Keratinocyte (primary cell): ENCODE measurements at regions not wholly inside any gene's neighbourhood (a gene's known extent, or its start where the extent isn't known, plus 50 kb on each side); places are given as distances from the start of the nearest gene placed in this dataset.

ENCODE experiments used
- DNase-seq: peaks from one replicate; pipeline ENCODE4 v3.0.0-alpha.2; 2011; ENCODE audit warnings: low read depth, missing footprints, low spot score
- FAIRE-seq: peaks from 2 replicates; lab custom pipeline; 2011; peaks lifted over from hg19 to GRCh38; lab: Jason Lieb, UNC
- H2AFZ ChIP-seq: 2 replicates; pipeline ENCODE4 v1.6.0; 2012; ENCODE audit warnings: low read length, control low read depth, inconsistent platforms; ENCODE audit not compliant: control insufficient read depth
- H3K27ac ChIP-seq: 2 replicates; pipeline ENCODE4 v1.5.1; 2011; ENCODE audit warnings: low read length; ENCODE audit not compliant: control insufficient read depth, insufficient read depth
- H3K27me3 ChIP-seq: 3 replicates; pipeline ENCODE4 v1.6.0; 2011; ENCODE audit warnings: low read length; ENCODE audit not compliant: control insufficient read depth, insufficient read depth; ENCODE audit errors: extremely low read depth
- H3K36me3 ChIP-seq, 2 experiments: 2 replicates in 1 of 2; 3 replicates in 1 of 2; pipeline ENCODE4 v1.5.1; 2011; ENCODE audit warnings: low read length in 2 of 2, mild to moderate bottlenecking in 1 of 2; ENCODE audit not compliant: control insufficient read depth in 2 of 2, insufficient read depth in 2 of 2; ENCODE audit errors: extremely low read depth in 1 of 2
- H3K4me1 ChIP-seq: 3 replicates; pipeline ENCODE4 v1.5.1; 2011; ENCODE audit warnings: low read length; ENCODE audit not compliant: control insufficient read depth, insufficient read depth; ENCODE audit errors: extremely low read depth
- H3K4me2 ChIP-seq: 3 replicates; pipeline ENCODE4 v1.6.0; 2011; ENCODE audit warnings: low read depth, low read length; ENCODE audit not compliant: control insufficient read depth, insufficient read depth; ENCODE audit errors: extremely low read depth
- H3K4me3 ChIP-seq, 3 experiments: fragments of 200-600 bp in 1 of 3; sonication (generic) in 1 of 3; 2 replicates in 2 of 3; 3 replicates in 1 of 3; pipeline ENCODE4 v1.5.1; 2011 to 2016; ENCODE audit warnings: low read length in 3 of 3, mild to moderate bottlenecking in 3 of 3, control low read depth in 2 of 3, inconsistent platforms in 1 of 3, low read depth in 1 of 3, mixed read lengths in 1 of 3, mixed run types in 1 of 3, moderate library complexity in 1 of 3; ENCODE audit not compliant: control insufficient read depth in 2 of 3, insufficient read depth in 2 of 3; ENCODE audit errors: extremely low read depth in 1 of 3
- H3K79me2 ChIP-seq: 2 replicates; pipeline ENCODE4 v1.6.0; 2012; ENCODE audit warnings: low read length; ENCODE audit not compliant: control insufficient read depth, insufficient read depth
- H3K9ac ChIP-seq: 3 replicates; pipeline ENCODE4 v1.6.0; 2011; ENCODE audit warnings: low read length; ENCODE audit not compliant: control insufficient read depth, insufficient read depth; ENCODE audit errors: extremely low read depth
- H3K9me1 ChIP-seq: 3 replicates; pipeline ENCODE4 v1.6.0; 2011; ENCODE audit warnings: low read length; ENCODE audit not compliant: control insufficient read depth, insufficient read depth; ENCODE audit errors: extremely low read depth
- H3K9me3 ChIP-seq: 2 replicates; pipeline ENCODE4 v1.5.1; 2012; ENCODE audit warnings: low read depth, low read length; ENCODE audit not compliant: control insufficient read depth
- H4K20me1 ChIP-seq: 3 replicates; pipeline ENCODE4 v1.6.0; 2011; ENCODE audit warnings: low read length; ENCODE audit not compliant: control insufficient read depth, insufficient read depth; ENCODE audit errors: extremely low read depth
- EZH2 ChIP-seq: IDR thresholded peaks from one replicate; pipeline ENCODE4 v1.6.1; 2012; ENCODE audit warnings: inconsistent platforms, mild to moderate bottlenecking, low read length, moderate library complexity
- dilution Hi-C: fragments of 300-500 bp; cut with MboI; formaldehyde crosslinking; loops from one replicate; pipeline ENCODE4 v1.7.0; 2020; ENCODE audit warnings: low sequenced_read_pairs; ENCODE audit not compliant: extremely low pct_ligation_motif_present
- TF ChIP-seq, protein P1 (sequence below), 3 experiments: IDR thresholded peaks in 1 of 3; conservative IDR thresholded peaks in 1 of 3; optimal IDR thresholded peaks in 1 of 3; 2 replicates in 2 of 3; 3 replicates in 1 of 3; pipeline versions ENCODE3 to v1.5.1; 2011; ENCODE audit warnings: low read length in 3 of 3, mild to moderate bottlenecking in 3 of 3, moderate library complexity in 2 of 3, control low read depth in 1 of 3, inconsistent platforms in 1 of 3; ENCODE audit not compliant: insufficient read depth in 2 of 3; ENCODE audit errors: extremely low read depth in 1 of 3

DNA sequence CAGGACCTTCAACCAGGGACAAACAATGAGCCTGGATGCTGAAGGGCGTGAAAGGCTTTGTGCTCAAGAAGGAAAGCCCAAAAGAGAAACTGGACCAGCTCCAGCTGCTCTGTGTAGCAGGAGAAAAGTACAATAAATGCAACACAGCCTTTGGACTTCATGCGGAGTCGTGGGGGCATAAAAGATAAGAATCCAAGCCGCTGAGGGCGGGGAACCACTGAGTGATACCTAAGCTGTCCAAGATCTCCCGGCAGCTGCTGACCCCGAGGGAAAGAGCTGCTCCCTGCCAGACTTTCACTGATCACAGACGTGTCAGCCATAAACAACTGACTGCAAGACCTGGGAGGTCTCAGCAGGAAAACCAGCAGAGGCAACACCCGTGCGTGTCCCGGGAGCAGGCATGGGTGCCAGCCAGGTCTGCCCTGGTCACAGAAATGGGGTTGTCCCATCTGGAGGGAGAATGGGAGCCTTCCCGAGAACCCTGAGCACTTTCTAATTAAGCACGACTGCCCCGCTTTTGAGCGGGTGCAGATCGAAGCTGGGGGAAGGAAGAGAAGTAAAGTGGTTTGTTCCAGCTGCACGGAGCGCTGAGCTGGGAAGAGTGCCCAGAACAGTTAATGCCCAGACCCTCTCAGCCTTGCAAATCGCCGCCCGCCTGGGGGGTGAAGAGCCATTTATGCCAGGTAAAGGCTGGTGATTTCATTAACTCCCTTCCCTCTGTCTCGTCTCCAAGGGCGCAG is 68.3 kb upstream of the TARDBP start:
- Histone ChIP-seq H3K9ac (peak overlapping the region; percentile 42), H4K20me1 (no peaks in the 10 kb centered on the region), H3K9me1 (no peaks in the 10 kb centered on the region), H3K4me1 (peaks cover 11% of the 10 kb centered on the region), H3K36me3 (no peaks in the 10 kb centered on the region), H3K4me2 (peak overlapping the region; percentile 86), H3K79me2 (no peaks in the 10 kb centered on the region), H3K27ac (no peak overlapping the region), H3K9me3 (no peaks in the 10 kb centered on the region), H3K4me3 (peak overlapping the region in 2 of 3 experiments; percentile 44 to 66), H2AFZ (peak overlapping the region; percentile 84), H3K27me3 (peaks cover 28% of the 10 kb centered on the region)
- FAIRE-seq (no peak), DNase-seq (no peak)
- TF ChIP-seq EZH2 = no peak
- TF ChIP-seq, protein P1, sequence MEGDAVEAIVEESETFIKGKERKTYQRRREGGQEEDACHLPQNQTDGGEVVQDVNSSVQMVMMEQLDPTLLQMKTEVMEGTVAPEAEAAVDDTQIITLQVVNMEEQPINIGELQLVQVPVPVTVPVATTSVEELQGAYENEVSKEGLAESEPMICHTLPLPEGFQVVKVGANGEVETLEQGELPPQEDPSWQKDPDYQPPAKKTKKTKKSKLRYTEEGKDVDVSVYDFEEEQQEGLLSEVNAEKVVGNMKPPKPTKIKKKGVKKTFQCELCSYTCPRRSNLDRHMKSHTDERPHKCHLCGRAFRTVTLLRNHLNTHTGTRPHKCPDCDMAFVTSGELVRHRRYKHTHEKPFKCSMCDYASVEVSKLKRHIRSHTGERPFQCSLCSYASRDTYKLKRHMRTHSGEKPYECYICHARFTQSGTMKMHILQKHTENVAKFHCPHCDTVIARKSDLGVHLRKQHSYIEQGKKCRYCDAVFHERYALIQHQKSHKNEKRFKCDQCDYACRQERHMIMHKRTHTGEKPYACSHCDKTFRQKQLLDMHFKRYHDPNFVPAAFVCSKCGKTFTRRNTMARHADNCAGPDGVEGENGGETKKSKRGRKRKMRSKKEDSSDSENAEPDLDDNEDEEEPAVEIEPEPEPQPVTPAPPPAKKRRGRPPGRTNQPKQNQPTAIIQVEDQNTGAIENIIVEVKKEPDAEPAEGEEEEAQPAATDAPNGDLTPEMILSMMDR (optimal IDR thresholded peaks at IDR 0.05 in 1 of 3, IDR thresholded peaks at IDR 0.05 in 1 of 3, conservative IDR thresholded peaks at IDR 0.05 in 1 of 3; ENCODE audit: extremely low read depth in 1 of 3, insufficient read depth in 2 of 3, low read length in 3 of 3) = no peak
- dilution Hi-C loops = no loop called here

DNA sequence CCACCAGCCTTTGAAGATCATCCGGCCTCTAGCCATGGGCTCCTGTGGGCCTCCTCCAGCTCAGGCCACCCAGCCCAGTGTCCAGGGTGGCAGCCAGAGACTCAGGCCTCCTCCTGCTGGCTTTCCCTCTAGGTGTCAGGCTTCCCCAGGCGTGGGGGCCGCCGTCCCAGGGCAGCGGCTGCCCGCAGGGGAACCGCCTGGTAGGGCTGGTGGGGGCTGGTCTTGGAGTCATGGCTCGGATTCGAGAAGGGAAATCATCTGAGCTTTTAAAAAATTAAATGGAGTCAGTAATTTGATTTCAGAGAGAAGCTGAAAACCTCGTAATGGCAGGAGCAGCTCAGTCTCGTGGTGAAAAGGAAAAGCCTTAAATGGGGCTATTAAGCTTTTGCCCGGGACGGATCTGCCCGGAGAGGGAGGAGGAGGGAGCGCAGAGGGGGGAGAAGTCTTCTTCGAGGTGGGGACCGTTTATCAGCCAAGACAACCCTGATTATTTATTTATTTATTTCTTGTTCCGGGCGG is 66.4 kb upstream of the TARDBP start:
- Histone ChIP-seq H3K9ac (no peak overlapping the region), H3K4me1 (peaks cover 11% of the 10 kb centered on the region), H3K9me1 (no peaks in the 10 kb centered on the region), H2AFZ (no peak overlapping the region), H3K36me3 (no peaks in the 10 kb centered on the region), H3K9me3 (no peaks in the 10 kb centered on the region), H3K27ac (no peak overlapping the region), H3K79me2 (no peaks in the 10 kb centered on the region), H3K4me3 (no peak overlapping the region), H3K27me3 (peaks cover 28% of the 10 kb centered on the region), H4K20me1 (no peaks in the 10 kb centered on the region), H3K4me2 (no peak overlapping the region)
- TF ChIP-seq EZH2 = no peak
- TF ChIP-seq, protein P1 (optimal IDR thresholded peaks at IDR 0.05 in 1 of 3, IDR thresholded peaks at IDR 0.05 in 1 of 3, conservative IDR thresholded peaks at IDR 0.05 in 1 of 3; ENCODE audit: extremely low read depth in 1 of 3, insufficient read depth in 2 of 3, low read length in 3 of 3) = no peak
- dilution Hi-C loops = no loop called here
- no peak for FAIRE-seq
- no peak for DNase-seq
